ENCODE measurements at regions not wholly inside any gene's neighbourhood (a gene's known extent, or its start where the extent isn't known, plus 50 kb on each side); places are given as distances from the start of the nearest gene placed in this dataset.
"Not testable (repeated sequence)": the region's sequence is repeated elsewhere in the genome, so short reads cannot be mapped to it uniquely, and the experiment has no call there.

DNA sequence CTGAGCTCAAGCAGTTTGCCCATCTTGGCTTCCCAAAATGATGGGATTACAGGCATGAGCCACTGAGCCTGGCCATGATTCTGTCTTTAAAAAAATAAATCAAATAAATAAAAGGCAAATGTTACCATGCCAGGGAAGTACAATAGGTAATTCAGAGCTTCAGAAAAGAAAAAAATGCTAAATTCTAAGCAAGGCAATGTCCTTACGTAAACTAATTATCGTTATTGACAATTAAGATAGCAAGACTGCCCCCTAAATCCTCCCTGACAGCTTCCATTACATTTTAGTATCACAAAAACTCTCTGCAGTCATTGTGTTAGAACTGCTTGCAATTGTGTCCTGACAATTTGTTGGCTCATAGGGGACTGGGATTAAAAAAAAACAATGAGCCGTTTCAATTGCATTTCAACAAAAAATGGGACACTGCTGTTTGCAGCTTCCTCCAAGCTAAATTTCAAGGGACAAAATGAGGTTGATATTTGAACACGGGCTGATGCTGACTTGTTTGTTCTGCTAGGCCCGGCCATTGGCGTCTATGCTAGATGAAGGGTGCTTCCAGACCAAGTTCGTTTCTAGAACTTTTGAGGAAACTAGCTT is 88.9 kb downstream of the MOGAT1 start:
- DNase-seq (ENCODE audit: low spot score): no peak
- intact Hi-C loops (cut with DNase I): no loop called here

DNA sequence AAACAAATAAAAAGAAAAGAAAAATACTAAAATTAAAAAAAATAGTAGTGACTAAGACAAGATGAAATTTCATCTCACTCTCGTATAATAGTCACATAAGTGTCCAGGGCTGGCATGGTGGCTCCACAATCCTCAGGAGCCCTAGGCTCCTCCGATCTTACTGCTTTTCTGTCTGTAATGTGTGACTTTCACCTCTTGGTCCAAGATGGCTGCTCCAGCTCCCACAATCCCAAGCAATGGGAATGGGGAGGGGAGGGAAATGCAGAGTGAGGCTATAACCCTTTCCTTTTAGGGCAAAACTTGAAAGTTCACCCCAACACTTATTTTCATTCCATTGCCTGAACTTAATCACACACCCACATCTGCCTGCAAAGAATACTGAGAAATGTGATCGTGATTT is 90.4 kb downstream of the MOGAT1 start:
- intact Hi-C loops (cut with DNase I): no loop called here
- no peak for DNase-seq (ENCODE audit: low spot score)

DNA sequence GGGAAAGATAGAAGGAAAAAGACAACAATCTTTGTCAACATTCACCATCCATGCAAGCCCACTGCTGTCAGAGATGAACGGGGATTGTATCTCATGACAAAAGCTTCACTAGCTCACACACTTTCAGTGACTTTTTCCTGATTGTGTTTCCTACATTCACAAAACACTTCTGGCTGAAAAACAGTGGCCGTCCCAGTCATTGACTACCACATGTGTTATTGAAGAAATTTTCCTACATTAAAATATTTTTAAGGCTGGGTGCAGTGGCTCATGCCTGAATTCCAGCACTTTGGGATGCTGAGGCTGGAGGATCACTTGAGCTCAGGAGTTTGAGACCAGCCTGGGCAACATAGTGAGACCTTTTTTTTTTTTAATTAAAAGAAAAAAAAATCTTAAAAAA is 90.9 kb downstream of the MOGAT1 start:
- no peak for DNase-seq (ENCODE audit: low spot score)
- intact Hi-C loops (cut with DNase I): no loop called here

DNA sequence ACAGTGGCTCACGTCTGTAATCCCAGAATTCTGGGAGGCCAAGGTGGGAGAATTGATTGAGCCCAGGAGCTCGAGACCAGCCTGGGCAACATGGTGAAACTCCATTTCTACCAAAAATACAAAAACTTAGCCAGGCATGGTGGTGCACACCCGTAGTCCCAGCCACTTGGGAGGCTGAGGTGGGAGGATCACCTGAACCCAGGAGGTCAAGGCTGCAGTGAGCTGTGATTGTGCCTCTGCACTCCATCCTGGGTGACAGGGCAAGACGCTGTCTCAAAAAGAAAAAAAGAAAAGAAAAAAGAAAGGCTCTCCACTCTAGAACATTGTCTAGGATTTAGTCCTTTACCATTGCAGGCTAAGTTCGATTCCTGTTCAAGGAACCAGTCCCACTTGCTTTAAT is 94.4 kb downstream of the MOGAT1 start:
- intact Hi-C loops (cut with DNase I); DNase-seq (ENCODE audit: low spot score): not testable (repeated sequence)

DNA sequence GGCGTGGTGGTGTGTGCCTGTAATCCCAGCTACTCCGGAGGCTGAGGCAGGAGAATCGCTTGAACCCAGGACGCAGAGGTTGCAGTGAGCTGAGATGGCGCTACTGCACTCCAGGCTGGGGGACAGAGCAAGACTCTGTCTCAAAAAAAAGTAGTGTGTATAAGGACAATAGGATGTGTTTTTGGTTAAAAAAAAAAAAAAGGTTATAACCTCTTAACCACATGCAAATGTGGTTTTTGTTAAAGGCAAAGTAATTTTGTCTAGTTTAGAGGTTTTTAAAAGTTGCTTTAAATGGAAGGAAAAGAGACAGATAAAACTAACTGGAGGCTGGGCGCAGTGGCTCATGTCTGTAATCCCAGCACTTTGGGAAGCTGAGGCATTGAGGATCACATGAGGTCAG is 92.8 kb upstream of the ACSL3 start:
- intact Hi-C loops (cut with DNase I); DNase-seq (ENCODE audit: low spot score): not testable (repeated sequence)

DNA sequence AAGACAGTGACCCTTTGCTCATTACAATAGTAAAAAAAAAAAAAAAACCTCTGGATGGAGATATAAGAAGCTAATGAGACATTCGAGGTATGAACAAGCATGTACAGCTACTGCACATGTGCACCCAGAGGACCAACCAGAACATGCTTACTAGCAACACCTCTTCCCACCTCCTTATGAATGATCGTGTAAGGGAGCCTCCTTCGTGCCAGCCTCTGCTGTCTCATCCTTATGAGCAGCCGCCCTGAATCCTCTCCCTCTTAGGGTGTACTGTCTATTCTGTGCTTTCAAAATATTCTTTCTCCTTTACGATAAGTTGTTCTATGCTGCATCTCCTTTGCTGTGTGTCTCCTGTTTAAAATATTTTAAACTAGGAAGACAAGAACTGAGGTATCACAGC is 91.4 kb upstream of the ACSL3 start:
- DNase-seq (ENCODE audit: low spot score): no peak
- intact Hi-C loops (cut with DNase I): no loop called here

DNA sequence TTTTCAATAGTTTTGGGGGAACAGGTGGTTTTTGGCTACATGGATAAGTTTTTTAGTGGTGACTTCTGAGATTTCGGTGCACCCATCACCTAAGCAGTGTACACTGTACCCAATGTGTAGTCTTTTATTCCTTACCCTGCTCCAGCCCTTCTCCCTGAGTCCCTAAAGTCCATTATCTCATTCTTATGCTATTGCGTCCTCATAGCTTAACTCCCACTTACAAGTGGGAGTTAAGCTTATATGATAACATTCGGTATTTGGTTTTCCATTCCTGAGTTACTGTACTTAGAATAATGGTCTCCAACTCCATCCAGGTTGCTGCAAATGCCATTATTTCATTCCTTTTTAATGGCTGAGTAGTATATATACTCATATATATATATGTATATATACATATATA is 90.9 kb upstream of the ACSL3 start:
- no peak for DNase-seq (ENCODE audit: low spot score)
- intact Hi-C loops (cut with DNase I): no loop called here

DNA sequence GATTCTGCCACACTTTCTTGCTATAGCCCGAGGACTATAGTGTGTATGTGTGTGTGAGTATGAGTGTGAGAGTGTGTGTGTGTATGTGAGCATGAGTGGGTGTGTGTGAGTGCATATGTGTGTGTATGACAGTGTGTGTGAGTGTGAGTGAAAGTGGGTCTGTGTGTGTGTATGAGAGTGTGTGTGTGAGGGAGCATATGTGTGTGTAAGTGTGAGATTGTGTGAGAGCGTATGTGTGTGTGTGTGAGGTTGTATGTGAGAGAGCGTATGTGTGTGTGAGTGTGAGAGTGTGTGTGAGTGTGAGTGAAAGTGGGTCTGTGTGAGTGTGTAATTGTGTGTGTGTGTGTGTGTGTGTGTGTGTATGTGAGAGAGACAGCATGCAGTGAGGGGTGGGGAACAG is 89.0 kb upstream of the ACSL3 start:
- DNase-seq (ENCODE audit: low spot score): no peak
- intact Hi-C loops (cut with DNase I): no loop called here

DNA sequence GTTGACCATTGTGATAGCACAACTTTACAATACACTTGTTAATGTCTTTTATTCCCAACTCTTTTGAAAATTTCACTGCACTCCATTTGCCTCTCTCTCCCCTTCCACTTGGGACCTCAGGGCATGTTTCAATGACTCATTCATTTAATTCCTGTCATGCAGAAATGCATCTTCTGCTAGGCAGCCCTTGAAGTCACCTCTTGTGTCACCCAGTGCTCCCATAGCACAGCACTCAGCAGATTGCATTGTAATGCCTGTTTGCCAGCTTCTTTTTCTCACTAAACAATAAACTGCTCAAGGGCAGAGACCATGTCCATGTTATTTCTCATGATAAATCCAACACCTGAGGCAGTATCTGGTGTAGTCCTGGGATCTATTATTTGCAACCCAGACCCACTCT is 85.9 kb upstream of the ACSL3 start:
- DNase-seq (ENCODE audit: low spot score): no peak
- intact Hi-C loops (cut with DNase I): no loop called here

DNA sequence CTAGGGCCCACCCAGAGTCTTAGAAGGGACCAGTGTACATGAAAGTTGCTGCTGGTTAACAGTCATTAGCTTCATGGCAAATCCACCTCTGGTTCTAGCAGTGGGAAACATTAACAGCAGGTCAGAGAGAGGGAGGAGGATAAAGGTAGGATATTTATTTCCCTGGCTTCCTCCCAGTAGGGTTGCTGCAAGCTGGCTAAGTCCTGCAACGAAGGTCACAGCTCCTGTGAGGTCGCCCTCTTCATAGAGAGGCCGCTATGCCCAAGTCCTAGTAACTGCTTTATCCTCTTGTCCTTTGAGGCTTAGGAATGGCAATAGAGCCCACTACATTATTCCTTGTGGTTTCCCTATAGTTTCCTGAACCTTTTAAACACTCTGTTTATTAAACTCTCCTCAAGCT is 84.0 kb upstream of the ACSL3 start:
- no peak for DNase-seq (ENCODE audit: low spot score)
- intact Hi-C loops (cut with DNase I): no loop called here

DNA sequence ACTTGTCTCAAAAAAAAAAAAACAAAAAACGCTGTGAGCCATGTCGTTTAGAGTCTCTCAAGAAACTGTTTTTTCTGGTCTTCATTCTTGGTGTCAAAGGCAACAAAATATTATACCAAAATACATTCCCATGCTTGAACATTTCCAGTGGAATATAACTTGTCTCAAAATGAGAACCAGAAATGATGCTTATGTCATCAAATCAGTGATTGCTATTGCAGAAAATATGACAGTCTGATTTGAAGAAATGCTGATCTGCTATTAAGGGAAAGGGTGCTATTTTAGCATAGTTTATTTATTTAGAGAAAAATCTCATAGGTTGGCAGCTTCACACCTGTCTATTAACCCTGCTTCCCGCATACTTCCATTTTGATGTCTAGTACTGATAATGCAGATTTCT is 82.4 kb upstream of the ACSL3 start:
- no peak for DNase-seq (ENCODE audit: low spot score)
- intact Hi-C loops (cut with DNase I): no loop called here

DNA sequence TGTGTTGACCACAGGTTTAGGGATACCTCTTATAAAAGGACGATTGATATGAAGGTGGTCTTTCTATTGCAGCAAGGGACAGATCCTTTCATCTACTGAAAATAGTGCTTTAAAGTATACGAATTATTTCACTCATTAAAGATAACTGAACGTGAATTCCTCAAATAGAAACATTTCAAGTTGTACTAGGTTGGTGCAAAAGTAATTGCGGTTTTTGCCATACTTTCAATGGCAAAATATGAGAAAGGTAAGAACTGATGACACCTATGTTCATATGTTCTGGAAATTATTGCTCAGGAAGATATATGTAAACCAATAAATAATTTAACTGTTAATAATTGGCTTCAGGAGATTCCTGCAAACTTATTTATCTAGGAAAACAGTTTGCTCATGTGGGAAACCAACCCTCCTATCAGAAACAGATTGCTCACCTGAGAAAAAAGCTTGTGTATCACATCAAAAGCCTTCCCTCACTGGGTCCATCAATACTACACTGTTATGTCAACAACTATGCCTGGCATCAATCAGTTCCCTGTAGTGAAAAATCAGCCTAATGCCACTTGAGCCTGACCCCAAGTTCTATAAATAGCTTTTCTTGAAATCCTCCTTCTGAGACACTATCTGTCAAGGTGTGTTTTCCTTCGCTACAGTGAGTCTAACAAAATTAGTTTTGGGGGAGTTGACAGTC is 81.5 kb upstream of the ACSL3 start:
- no peak for DNase-seq (ENCODE audit: low spot score)
- intact Hi-C loops (cut with DNase I): no loop called here

DNA sequence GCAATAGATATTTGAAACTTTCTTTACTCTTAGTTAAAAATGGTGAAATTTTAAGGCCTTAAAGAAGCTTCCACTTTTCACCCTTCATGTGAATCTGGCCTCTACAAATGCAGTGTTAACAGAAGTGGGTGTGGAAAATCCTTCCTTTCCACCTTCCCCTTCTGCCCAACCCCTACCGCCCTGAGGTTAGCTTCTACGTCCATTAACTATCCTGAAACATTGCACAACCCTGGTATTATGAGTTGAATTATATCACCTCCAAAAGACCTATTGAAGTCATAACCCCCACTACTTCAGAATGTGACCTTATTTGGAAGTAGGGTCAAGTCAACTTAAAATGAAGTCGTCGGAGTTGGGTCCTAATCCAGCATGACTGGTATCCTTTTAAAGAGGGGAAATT is 80.8 kb upstream of the ACSL3 start:
- intact Hi-C loops (cut with DNase I): no loop called here
- no peak for DNase-seq (ENCODE audit: low spot score)

DNA sequence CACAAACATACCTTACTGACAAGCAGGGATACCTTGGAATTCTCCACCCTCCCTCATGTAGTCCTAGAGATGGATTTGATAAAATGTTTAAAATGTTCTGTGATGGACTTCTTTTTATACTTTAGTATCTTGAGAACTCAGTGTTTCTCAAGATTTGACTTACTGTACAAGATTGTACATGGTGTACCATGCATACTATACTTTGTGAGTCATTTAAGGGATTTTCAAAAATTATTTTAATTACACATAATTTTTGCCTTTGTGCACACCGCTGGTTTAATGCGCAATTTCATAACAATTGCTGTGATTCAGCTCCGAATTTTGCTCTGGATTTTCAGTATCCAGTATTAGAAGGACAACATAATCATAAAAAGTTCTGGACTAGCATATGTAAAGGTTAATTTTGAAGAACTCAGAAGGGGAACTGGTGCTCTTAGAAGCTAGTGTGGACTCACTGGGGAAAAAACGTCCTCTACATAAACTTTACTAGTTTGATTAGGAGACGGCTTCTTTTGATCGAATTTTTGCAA is 78.6 kb upstream of the ACSL3 start:
- DNase-seq (ENCODE audit: low spot score): no peak
- intact Hi-C loops (cut with DNase I): no loop called here

DNA sequence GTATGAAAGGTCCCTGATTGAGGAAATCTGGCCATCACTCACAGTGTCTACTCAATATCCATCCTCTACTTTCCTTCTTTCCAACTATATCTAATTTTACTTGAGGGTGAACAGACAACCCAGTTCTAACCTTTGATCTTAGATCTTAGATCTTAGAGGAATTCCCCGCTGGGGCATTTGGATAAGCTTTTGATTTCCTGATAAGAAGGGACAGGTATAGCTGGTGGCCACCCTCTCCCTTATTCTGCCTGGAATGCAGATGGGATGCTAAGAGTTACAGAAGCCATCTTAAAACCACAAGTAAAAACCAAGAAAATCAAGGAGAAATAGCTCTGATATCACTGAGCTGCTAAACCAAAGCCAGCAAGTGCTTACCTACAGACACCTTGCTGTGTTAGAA is 77.2 kb upstream of the ACSL3 start:
- DNase-seq (ENCODE audit: low spot score): no peak

DNA sequence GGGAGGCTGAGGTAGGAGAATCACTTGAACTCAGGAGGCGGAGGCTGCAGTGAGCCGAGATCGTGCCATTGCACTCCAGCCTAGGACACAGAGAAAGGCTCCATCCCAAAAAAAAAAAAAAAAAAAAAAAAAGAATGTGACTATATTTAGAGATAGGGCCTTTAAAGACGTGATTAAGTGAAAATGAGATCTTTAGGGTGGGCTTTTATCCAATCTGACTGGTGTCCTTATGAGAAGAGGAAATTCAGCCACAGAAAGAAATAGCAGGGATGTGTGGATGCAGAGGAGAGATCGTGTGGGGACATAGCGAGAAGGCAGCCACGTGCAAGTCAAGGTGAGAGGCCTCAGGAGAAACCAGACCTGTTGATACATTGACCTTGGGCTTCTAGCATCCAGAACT is 69.9 kb upstream of the ACSL3 start:
- intact Hi-C loops (cut with DNase I): loop anchor here (5.0 kb wide), 2 partner anchors 84 to 101 kb away; no protein-coding TSS in a partner anchor
- no peak for DNase-seq (ENCODE audit: low spot score)

More for the DNA sequence above, 77.2 kb upstream of the ACSL3 start:
- intact Hi-C loops (cut with DNase I): no loop called here

DNA sequence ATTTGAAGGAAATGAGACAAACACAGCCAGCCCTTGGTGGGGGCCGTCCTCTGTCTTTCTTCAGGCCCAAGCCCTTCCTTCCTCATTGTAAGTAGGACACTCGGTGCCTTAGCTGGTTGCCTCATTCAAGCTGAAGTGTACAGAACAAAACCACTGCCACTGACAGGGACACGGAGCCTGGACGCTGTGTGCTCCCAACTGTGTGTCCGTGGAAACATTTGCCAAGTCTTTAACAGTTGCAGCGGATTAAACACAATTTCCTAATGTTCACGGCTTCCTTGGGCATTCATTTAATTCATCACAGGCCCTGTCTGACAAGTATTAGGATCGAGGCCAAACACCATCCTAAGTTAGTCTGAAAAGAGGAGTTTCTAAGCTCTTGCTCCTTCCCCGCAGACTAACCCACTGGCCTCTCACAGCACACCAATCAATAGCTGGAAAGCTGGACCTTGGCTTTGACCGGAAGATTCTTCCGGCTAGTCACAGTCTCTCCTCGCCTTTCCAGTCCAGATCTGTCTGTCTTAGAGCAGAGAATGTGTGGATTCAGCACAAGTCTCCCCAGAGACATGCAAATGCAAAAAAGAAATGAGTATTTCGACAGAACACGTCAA is 68.7 kb upstream of the ACSL3 start:
- intact Hi-C loops (cut with DNase I): loop anchor here (1.0 to 5.0 kb wide), 3 partner anchors 68 to 100 kb away; no protein-coding TSS in a partner anchor
- DNase-seq (ENCODE audit: low spot score): peak; percentile 79

DNA sequence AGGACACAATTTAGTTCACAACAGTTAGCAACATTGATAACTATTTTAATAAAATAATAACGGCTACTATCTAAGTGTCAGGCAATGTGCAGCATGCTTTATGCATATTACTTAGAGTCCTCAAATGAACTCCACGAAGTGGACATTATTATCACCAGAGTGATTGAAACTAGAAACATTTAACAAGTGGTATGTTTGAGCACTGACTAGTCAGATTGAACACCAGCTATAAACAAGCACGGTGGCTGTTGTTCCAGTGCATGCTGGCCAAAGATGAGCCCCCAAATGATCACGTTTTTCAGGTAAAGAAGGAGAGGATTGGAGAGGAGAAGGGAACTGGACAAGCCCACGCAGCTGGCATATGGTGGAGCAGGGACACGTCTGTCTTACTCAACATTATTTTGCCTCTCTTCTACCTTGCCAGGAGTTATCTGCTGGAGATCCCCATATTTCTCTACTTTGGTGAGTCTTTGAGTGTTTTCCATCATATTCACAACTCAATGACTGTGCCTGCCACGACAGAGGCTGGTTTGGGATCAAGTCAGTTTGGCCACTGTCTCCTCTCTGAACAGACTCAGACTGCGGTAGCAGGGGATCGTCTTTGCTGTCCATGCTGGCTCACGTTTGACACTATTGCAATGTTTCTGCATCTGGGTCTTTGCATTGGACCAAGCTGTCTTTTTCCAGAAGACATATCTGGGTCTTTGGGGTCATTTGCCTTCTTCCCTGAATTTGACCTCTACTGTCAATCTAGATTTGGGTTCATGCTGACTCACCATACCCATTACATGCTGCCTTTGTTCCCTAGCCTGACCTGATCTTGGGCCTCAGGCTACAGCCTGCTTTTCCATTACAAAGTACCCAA is 66.0 kb upstream of the ACSL3 start:
- no peak for DNase-seq (ENCODE audit: low spot score)
- intact Hi-C loops (cut with DNase I): loop anchor here (5.0 kb wide), 2 partner anchors 88 to 97 kb away; no protein-coding TSS in a partner anchor

DNA sequence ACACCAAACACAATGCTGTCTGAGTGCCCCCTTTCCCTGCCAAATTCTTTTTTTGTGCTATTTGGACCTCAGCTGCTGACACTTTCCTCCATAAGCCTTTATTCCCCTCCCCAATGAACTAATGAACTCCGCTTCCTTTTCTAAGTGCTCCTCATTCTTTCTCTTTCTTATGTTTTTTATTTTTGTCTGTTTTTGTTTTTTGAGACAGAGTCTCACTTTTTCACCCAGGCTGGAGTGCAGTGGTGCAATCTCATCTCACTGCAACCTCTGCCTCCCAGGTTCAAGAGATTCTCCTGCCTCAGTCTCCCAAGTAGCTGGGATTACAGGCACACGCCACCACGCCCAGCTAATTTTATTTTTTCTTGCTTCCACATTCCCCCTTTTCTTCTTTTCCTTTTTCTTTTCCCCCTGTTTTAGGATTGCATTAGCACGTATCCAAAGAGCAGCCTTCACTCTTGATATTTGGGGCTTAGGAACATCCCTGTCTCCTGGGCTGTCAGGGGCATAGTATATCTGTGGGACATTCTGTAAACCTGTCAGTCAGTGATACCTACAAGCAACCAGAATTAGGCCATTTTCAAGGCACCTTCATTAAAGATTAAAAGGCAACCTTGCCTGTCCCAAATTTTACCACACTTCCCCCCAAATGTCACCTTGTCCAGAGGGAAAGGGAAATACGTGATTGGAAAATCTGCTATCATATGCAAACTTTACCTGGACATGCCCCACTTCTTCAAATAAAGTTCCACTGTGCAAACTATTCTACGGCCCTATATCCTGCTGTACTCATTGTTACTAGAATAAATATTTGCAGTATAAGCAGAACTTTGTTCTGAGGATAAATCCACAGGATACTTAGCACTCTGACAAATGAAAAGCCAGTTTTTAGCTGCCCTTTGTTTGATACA is 65.1 kb upstream of the ACSL3 start:
- intact Hi-C loops (cut with DNase I): no loop called here

More for the DNA sequence above, 65.1 kb upstream of the ACSL3 start:
- no peak for DNase-seq (ENCODE audit: low spot score)
